GM19043 (cell line): ENCODE measurements at regions not wholly inside any gene's neighbourhood (a gene's known extent, or its start where the extent isn't known, plus 50 kb on each side); places are given as distances from the start of the nearest gene placed in this dataset.
A peak's percentile ranks its signal among the peaks of the same experiment; 100 is the strongest.

Experiments used
- ATAC-seq: cut with Tn5 transposase; IDR thresholded peaks from one replicate; pipeline ENCODE4 v1.9.1; 2021; ENCODE audit warnings: low read depth; ENCODE audit not compliant: unreplicated experiment

DNA sequence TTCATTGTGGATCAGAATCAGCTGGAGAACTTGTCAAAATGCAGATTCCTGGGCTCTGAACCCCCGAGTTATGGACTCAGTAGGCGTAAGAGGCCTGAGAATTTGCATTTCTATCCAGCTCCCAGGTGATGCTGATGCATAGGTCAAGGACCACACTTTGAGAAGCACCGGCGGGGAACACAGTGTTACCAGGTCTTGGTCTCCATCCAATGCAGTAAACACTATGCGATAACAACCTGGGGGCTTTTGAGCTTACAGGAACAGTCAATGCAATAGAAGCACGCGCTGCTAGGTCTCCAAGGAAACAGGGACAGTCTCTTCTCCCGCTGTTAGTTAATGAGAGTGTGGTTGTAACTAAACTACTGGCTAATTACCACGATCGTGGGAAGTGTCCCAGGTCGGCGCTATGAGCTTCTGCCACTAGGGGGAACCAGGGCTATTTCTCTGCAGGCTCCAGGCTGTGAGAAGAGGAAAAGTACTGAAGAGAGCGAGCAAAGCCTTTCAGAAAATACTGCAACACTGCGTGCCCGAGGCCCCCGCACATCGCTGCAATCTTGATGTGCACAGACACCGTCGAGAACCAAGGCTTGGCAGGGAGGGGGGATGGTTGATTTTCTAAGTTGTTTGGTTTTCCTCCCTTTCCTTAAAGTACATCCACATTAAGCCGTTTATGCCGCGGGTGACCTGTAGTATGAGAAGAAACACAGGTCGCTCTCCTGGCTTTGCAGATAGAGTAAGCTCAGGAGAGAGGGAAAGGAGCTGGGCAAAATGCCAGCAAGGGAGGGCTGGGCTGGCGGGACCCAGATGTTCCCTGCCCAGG, 52.0 kb upstream of the KCNA1 start:
- peak; percentile 62 for ATAC-seq

DNA sequence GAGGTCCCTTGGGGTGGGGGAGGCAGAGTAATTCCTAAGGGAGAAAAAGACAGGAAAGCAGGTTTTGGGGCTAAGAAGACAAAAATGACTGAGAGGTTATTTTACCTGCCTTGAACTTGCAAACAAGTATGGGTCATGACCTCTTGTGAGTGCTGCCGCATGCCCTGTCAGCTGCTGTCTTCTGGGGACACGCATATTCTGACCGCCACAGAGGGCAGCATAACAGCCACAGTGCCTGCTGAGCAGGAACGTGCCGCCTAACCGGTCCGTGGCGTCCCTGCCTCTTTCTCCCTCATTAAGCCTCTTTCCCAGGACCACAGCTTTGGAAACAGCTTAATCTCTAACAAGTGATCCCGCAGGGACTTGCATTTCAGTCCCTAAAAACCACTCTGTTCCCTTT, 51.3 kb upstream of the KCNA1 start:
- ATAC-seq, result no peak

DNA sequence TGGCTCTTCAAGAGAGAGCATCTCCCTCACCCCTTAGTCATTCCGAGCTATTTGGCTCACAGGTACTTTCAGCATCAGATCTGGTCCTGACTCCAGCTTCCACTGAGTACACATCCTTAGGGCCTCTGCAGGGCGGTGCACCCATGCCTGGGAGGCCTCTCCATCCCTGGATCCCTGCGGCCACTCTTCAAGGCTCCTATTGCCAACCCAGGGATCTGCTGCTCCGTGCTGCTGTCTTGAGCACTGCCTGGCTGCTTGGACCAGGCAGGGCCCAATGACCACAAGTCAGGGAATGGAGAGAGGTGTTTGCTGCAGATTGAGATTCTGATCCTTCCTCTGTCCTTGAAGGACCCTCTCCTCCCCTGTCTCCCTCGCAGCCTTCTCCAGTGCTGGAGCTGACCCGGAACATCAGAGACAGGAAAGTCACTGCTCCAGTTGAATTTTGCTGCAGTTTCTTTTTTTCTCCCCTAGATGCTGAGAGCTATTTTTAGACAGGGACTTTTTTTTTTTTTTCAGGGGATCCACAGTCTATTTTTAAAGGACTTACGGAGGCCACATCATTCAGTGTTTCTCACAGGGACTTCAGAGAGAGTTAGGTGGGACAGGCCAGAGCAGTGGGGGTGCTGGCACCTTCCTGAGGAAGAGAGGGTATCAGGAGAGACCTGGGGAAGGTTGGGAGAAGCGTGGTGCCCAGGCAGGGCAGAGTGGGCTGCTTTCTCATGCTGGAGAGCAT, 50.1 kb upstream of the KCNA1 start:
- ATAC-seq, result no peak
